K562 (cell line): ENCODE measurements at regions not wholly inside any gene's neighbourhood (a gene's known extent, or its start where the extent isn't known, plus 50 kb on each side); places are given as distances from the start of the nearest gene placed in this dataset.
A peak's percentile ranks its signal among the peaks of the same experiment; 100 is the strongest.

Experiments used
- ATAC-seq: fragments of 200-7000 bp; cut with Tn5 transposase; 3 replicates; pipeline ENCODE4 v1.9.1; 2020; ENCODE audit warnings: moderate library complexity
- BruUV-seq: library from RNA; stranded (reverse); fragments of 400-500 nt; replicated peaks from 2 replicates; lab custom pipeline; 2021; lab: Mats Ljungman, UMichigan
- CTCF ChIA-PET: fragments of 300-600 bp; formaldehyde crosslinking; extraction: SDS; loops from one replicate; lab custom pipeline; 2021; ENCODE audit warnings: low intra/inter-chr PET ratio; lab: Yijun Ruan, JAX
- POLR2A ChIA-PET: fragments of 300-600, 350-650 bp; sonication (Branson Sonifier 250); formaldehyde crosslinking; extraction: SDS; loops from one replicate; lab custom pipeline; 2021; ENCODE audit warnings: antibody characterized with exemption, inconsistent platforms; lab: Yijun Ruan, JAX
- DNase-seq, 4 experiments: peaks; one replicate each; pipeline versions ENCODE4 v3.0.0 to v3.0.0-alpha.2; 2011 to 2018; ENCODE audit warnings: low spot score in 3 of 4, mixed read lengths in 3 of 4; ENCODE audit errors: extremely low read depth in 1 of 4
- FAIRE-seq: peaks from 2 replicates; lab custom pipeline; 2011; peaks lifted over from hg19 to GRCh38; lab: Jason Lieb, UNC
- H2AFZ ChIP-seq: 2 replicates; pipeline ENCODE4 v1.6.0; 2011; ENCODE audit warnings: low read depth, low read length, control low read depth, inconsistent platforms
- H3K27ac ChIP-seq: fragments of 200-600 bp; 3 replicates; pipeline ENCODE4 v1.8.0; 2011; ENCODE audit warnings: low read depth, mild to moderate bottlenecking, control low read depth, inconsistent platforms, low read length, moderate library complexity, mixed read lengths; ENCODE audit errors: extremely low read depth
- H3K27me3 ChIP-seq, 2 experiments: fragments of 300-600 bp in 1 of 2; 2 replicates in 1 of 2; 3 replicates in 1 of 2; pipeline versions ENCODE4 v1.6.0 to v1.8.0; 2011; ENCODE audit warnings: inconsistent platforms in 2 of 2, low read length in 2 of 2, mild to moderate bottlenecking in 1 of 2, mixed read lengths in 1 of 2, moderate library complexity in 1 of 2; ENCODE audit not compliant: control insufficient read depth in 2 of 2, insufficient read depth in 2 of 2
- H3K36me3 ChIP-seq: fragments of 300-600 bp; 3 replicates; pipeline ENCODE4 v1.8.0; 2011; ENCODE audit warnings: mild to moderate bottlenecking, low read length, inconsistent platforms; ENCODE audit not compliant: control insufficient read depth, insufficient read depth
- H3K4me1 ChIP-seq, 2 experiments: fragments of 200-600 bp in 1 of 2; replicated peaks in 1 of 2; 2 replicates in 1 of 2; 3 replicates in 1 of 2; pipeline versions ENCODE4 v1.5.1 to v1.8.0; 2011; ENCODE audit warnings: inconsistent platforms in 2 of 2, low read length in 2 of 2, mild to moderate bottlenecking in 1 of 2, mixed read lengths in 1 of 2, moderate library complexity in 1 of 2; ENCODE audit not compliant: control insufficient read depth in 2 of 2, insufficient read depth in 2 of 2
- H3K4me2 ChIP-seq: 2 replicates; pipeline ENCODE4 v1.6.1; 2011; ENCODE audit warnings: low read length, control low read depth, inconsistent platforms, mixed read lengths; ENCODE audit not compliant: insufficient read depth
- H3K4me3 ChIP-seq: fragments of 200-600 bp; sonication (generic), shearing (Covaris generic); 2 replicates; pipeline ENCODE4 v1.5.1; 2016; ENCODE audit warnings: control low read depth, inconsistent platforms
- H3K79me2 ChIP-seq: fragments of 200-600 bp; 3 replicates; pipeline ENCODE4 v1.8.0; 2011; ENCODE audit warnings: low read length, inconsistent platforms; ENCODE audit not compliant: control insufficient read depth, insufficient read depth
- H3K9ac ChIP-seq, 2 experiments: 2 replicates each; pipeline versions ENCODE4 v1.6.0 to v1.6.1; 2011; ENCODE audit warnings: low read depth in 2 of 2, low read length in 2 of 2, control low read depth in 1 of 2, inconsistent platforms in 1 of 2, mild to moderate bottlenecking in 1 of 2, mixed read lengths in 1 of 2; ENCODE audit not compliant: insufficient read depth in 1 of 2
- H3K9me1 ChIP-seq: one replicate; pipeline ENCODE4 v1.6.0; 2011; ENCODE audit warnings: inconsistent platforms, mild to moderate bottlenecking, low read length, moderate library complexity; ENCODE audit not compliant: control insufficient read depth, insufficient read depth
- H3K9me3 ChIP-seq: replicated peaks from 2 replicates; pipeline ENCODE4 v1.5.1; 2011; ENCODE audit warnings: low read depth, low read length, inconsistent platforms; ENCODE audit not compliant: control insufficient read depth, insufficient read depth
- H4K20me1 ChIP-seq: replicated peaks from 2 replicates; pipeline ENCODE4 v1.6.1; 2011; ENCODE audit warnings: low read length, inconsistent platforms, mixed read lengths; ENCODE audit not compliant: control insufficient read depth, insufficient read depth
- FOXP4 ChIP-seq: sonication (generic); formaldehyde crosslinking; IDR thresholded peaks from 2 replicates; pipeline ENCODE4 v1.8.0; 2022; ENCODE audit warnings: mild to moderate bottlenecking, missing genetic modification reagents, borderline replicate concordance
- HBP1 ChIP-seq: fragments of 450-650 bp; formaldehyde crosslinking; IDR thresholded peaks from 2 replicates; pipeline ENCODE4 v1.4.0; 2022; ENCODE audit warnings: missing genetic modification characterization
- HEY1 ChIP-seq: fragments of 250-450 bp; sonication (Bioruptor Pico); IDR thresholded peaks from 2 replicates; pipeline ENCODE4 v1.5.0; 2020; ENCODE audit warnings: mild to moderate bottlenecking, moderate library complexity, borderline replicate concordance
- LARP7 ChIP-seq: fragments of 450-650 bp; IDR thresholded peaks from 2 replicates; pipeline ENCODE4 v1.6.1; 2016
- TRIM24 ChIP-seq, 2 experiments: fragments of 450-650 bp; IDR thresholded peaks; 2 replicates each; pipeline ENCODE4 v1.6.1; 2016
- TSC22D4 ChIP-seq: fragments of 450-650 bp; IDR thresholded peaks from 2 replicates; pipeline ENCODE4 v1.6.1; 2016; ENCODE audit warnings: missing genetic modification characterization, missing biosample characterization, control low read depth
- WGBS: fragments of 100-300 bp; shearing (Covaris generic); methylation state at CpG from one replicate; pipeline ENCODE4 v1.1.6; 2016; ENCODE audit warnings: low coverage, mixed read lengths; ENCODE audit not compliant: insufficient coverage; ENCODE audit errors: missing lambda C conversion rate; 5-methylcytosine and 5-hydroxymethylcytosine counted together
- in situ Hi-C: fragments of 300-500 bp; cut with MboI; formaldehyde crosslinking; loops from 4 replicates; pipeline ENCODE4 v1.15.0; 2018; ENCODE audit warnings: inconsistent platforms, mixed read lengths
- intact Hi-C: fragments of 100-400 bp; cut with micrococcal nuclease; formaldehyde crosslinking; loops from 2 replicates; pipeline ENCODE4 v1.14.2; 2022

DNA sequence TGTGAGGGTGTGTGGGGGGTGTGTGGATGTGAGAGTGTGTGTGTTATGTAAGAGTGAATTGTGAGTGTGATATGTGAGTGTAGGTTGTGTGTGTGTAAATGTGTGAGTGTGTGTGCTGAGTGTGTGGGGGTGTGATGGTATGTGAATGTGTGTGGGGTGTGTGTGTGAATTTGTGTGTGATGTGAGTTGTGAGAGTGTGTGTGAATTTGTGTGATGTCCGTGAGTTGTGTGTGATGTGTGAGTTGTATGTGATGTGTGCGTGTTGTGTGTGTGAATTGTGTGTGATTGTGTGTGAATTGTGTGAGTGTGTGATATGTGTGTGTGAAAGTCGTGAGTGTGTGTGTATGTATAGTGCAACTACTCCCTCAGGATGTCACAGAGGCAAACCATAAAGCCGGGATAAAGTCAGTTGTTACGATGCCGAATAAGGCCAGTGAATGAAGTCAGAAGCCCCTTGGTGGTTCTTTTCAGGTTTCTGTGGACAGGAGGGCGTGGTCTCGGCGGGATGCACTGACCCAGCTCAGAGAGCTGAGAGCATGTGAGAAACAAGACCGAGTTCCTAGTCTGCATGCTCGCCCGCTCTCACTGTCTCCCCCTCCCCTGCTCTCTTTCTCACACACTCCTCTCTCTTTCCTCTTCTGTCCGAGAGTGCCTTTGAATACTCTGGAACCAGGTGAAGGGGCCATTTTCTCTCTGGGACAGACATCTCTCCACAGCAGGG is 71.8 kb upstream of the MAX start:
- no peaks in the 10 kb centered on the region for H3K9me1 ChIP-seq
- FAIRE-seq (no peak), DNase-seq (peak in 1 of 4 experiments; percentile 12), ATAC-seq (peak; percentile 47; the same call in 2 of the 3 replicates)
- 8% methylated on average over 11 of the region's 13 CpGs for WGBS
- no peak overlapping the region for H3K4me3 ChIP-seq
- no TSS peak for BruUV-seq
- peak overlapping the region; percentile 10; the same call in 1 of the 2 replicates for H3K4me2 ChIP-seq
- TF ChIP-seq FOXP4 (CRISPR knock-in tag): no peak
- TF ChIP-seq TSC22D4: peak; percentile 91
- no peak for TF ChIP-seq HEY1 (CRISPR knock-in tag)
- 0 out of 4 replicates have a peak, but pooled peaks of 1 of the 2 experiments have one; percentile 18 for TF ChIP-seq TRIM24 (IDR thresholded peaks at IDR 0.05)
- TF ChIP-seq LARP7: peak; percentile 32; the same call in 1 of the 2 replicates
- peak; percentile 53; the same call in 1 of the 2 replicates for TF ChIP-seq HBP1 (CRISPR knock-in tag)
- no peaks in the 10 kb centered on the region for H3K9me3 ChIP-seq
- peaks cover 3 to 8% of the 10 kb centered on the region in 2 experiments; a peak in 2 of 5 replicates for H3K27me3 ChIP-seq
- no peaks in the 10 kb centered on the region for H3K79me2 ChIP-seq
- H3K36me3 ChIP-seq: no peaks in the 10 kb centered on the region
- in situ Hi-C loops: loop anchor here (25.0 kb wide), 2 partner anchors 663 to 888 kb away; no protein-coding TSS in a partner anchor
- H4K20me1 ChIP-seq: no peaks in the 10 kb centered on the region
- ChIA-PET CTCF (no interaction called here), POLR2A (no interaction called here)
- no peak overlapping the region for H2AFZ ChIP-seq
- H3K9ac ChIP-seq: no peak overlapping the region
- intact Hi-C loops: no loop called here
- peaks cover 0 to 7% of the 10 kb centered on the region in 2 experiments; a peak in 2 of 5 replicates for H3K4me1 ChIP-seq
- no peak overlapping the region for H3K27ac ChIP-seq
